Esophagus muscularis mucosa (tissue), 4 donors: ENCODE measurements at regions not wholly inside any gene's neighbourhood (a gene's known extent, or its start where the extent isn't known, plus 50 kb on each side); places are given as distances from the start of the nearest gene placed in this dataset.

ENCODE experiments used
- CTCF ChIP-seq, 3 experiments: fragments of 200-600 bp in 2 of 3; fragments of 450-650 bp in 1 of 3; sonication (generic) in 2 of 3; IDR thresholded peaks; one replicate each; pipeline ENCODE4 v1.5.1; 2017 to 2019; ENCODE audit warnings: antibody characterized with exemption in 3 of 3, mild to moderate bottlenecking in 2 of 3, moderate library complexity in 1 of 3
- EP300 ChIP-seq: sonication (generic); formaldehyde crosslinking; IDR thresholded peaks from one replicate; pipeline ENCODE4 v1.6.1; 2017; ENCODE audit warnings: antibody characterized with exemption
- POLR2A ChIP-seq: fragments of 450-650 bp; IDR thresholded peaks from one replicate; pipeline ENCODE4 v1.6.1; 2017; ENCODE audit warnings: antibody characterized with exemption, moderate library complexity, mild to moderate bottlenecking, low read depth

DNA sequence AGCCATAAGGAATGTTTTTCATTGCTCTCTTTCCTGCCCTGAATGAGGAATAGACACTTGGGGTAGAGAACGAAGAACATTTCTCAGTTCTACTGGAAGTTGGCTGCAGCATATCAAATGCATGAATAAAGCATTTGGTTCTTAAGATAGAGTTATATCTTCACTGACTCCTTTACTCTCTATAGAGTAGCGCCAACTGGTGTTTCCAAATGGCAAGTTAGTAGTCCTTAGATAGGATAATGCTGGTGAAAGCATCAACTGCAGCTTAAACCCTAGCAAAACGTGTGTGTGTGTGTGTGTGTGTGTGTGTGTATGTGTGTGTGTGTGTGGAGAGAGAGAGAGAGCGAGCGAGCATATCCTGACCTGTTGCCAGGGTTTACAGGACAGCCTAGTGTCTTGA lies 62.2 kb upstream of the FRMPD4 start:
- TF ChIP-seq EP300 (no peak), CTCF (IDR thresholded peaks at IDR 0.05) (no peak), POLR2A (no peak)
